HG03196 (cell line): ENCODE measurements at regions not wholly inside any gene's neighbourhood (a gene's known extent, or its start where the extent isn't known, plus 50 kb on each side); places are given as distances from the start of the nearest gene placed in this dataset.
"Not testable (repeated sequence)": the region's sequence is repeated elsewhere in the genome, so short reads cannot be mapped to it uniquely, and the experiment has no call there.

Experiments
- ATAC-seq: cut with Tn5 transposase; IDR thresholded peaks from one replicate; pipeline ENCODE4 v1.9.1; 2021; ENCODE audit not compliant: unreplicated experiment

DNA sequence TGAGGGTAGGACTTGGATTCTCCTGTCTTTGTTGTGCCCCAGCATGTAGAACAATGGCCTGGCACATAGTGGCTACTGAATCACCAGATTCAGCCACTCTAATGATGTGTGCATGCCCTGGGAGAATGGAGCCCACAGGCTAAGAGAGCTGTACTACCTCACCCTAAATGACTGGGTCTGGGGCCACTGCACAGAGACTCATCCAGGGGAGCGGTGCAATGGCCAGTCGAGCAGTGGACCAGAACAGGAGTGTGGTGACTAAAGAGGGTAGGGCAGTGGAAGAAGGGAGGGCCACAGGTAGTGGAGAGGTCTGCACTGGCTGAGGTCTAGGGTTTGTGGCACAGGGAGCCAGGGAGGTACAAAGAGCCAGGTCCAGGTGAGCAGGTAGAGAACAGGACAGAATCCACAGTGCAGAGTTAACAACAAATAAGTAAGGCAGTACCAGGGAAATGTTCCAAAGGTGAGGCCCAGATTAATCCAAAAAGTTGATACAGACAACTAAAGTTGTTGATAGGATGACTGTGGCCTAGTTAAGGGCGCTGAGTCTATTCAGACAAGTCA is 142.7 kb upstream of the ATP11B start:
- no peak for ATAC-seq

DNA sequence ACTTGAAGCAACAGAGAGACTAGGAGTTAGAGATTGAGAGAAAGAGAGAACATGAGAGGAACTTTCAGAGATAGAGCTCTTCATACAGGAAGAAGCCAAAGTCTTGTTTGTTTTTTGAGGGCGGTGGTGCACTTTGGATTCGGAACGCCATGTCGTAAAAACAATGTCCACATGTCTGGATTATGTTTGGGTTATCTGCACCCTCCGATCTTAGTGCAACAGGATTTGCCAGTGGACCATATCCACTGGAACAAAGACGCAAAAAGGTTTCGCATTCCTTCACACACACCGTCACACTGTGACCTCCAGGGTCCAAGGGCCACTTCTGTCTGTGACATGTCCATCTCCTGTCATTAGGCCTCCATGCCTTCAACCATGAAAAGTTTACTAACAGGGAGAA is 141.8 kb upstream of the ATP11B start:
- no peak for ATAC-seq

DNA sequence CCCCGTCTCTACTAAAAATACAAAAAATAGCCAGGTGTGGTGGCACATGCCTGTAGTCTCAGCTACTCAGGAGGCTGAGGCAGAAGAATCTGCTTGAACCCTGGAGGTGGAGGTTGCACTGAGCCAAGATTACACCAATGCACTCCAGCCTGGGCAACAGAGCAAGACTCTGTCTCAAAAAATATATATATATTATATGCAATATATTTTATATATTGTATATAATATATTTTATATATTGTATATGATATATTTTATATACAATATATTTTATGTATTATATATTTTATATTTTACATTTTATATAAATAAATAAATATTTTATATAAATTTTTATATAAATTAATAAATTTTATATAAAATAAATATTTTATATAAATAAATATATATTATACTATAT is 140.2 kb upstream of the ATP11B start:
- ATAC-seq = not testable (repeated sequence)

DNA sequence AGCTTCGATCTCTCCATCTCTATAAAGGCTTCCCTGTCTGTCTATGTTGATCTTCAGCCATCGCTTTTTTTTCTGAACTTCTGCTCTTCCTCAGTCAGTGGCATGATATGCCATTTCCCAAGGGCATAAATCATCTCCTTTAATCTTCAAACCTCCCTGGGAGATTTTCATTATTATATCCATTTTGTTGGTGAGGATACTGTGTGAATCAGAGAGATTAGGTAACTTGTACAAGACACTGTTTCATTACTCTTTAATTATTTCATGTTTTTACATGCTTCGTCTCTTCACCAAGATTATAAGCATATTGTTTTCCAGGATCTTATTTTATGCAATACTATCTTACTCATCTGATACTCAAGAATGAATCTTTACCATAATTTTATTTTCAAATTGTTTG is 124.8 kb upstream of the ATP11B start:
- no peak for ATAC-seq

DNA sequence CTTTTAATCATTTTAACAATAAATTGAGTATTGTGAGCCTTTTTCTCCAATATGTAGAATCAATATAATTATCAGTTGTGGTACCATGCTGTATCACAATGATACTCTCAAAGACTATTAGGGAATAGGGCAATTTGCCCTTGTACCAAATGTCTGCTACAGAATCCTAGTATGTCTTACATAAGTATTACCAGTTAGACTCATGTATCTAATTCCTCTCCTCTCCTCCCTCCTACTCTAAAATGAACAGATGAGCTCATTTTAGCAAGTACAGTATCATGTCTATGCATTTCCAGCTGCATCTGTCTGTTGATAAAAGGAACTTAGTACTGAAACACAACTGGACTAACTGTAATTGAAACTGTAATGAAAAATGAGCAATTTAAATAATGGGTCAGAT is 124.3 kb upstream of the ATP11B start:
- ATAC-seq = no peak

DNA sequence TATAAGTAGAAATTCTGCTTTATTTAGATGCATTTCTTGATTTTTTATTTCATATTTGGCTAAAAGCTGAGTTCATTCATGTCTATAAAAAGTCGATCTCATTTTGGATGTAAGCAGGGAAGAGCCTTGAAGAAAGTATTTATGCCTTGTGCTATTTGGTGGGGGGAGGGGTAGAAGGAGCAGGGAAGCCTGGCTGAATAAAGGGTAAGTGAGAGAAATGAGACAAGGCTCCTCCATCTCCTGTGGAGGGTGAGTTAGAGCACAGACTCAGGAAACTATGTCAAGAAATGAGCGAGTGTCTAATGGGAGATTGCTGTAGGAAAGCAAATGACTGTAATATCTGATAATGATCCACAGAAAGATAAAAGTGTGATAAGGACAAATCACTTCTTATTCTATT is 121.8 kb upstream of the ATP11B start:
- no peak for ATAC-seq

DNA sequence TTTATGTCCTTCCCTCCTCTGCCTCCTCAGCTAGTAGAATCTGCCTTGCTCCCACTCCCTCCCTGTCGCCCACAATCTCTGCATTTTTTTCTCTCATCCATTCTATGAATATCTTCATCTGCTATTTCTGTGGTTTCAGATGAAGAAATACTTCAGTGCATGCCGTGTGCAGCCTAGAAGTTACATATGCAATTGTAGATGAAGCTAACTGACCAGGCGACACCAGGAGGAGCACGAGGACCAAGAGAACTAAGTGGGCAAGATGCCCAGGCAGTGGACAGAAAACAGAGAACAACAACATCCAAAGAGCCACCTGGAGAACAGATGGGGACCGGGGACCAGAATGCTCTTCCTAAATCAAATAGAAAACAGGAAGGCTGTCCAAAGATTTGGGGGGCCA is 121.4 kb upstream of the ATP11B start:
- no peak for ATAC-seq

DNA sequence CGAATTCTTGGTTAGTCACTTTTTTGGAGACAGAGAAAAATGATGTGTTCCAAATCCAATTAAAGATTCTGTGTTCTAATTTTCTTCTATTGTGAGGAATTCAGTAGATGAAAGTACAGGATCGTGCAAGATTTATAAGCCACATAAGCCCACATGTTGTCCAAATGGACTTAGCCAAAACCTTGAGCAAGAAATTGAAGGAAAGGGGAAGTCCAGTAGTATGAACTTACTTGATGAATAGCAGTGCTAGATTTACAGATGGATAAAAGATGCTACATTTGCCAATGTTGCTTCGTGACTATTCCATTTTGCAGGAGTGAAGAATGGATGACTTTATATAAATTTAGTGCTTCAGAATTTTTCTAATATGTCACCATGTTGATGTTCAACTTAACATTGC is 120.0 kb upstream of the ATP11B start:
- no peak for ATAC-seq

DNA sequence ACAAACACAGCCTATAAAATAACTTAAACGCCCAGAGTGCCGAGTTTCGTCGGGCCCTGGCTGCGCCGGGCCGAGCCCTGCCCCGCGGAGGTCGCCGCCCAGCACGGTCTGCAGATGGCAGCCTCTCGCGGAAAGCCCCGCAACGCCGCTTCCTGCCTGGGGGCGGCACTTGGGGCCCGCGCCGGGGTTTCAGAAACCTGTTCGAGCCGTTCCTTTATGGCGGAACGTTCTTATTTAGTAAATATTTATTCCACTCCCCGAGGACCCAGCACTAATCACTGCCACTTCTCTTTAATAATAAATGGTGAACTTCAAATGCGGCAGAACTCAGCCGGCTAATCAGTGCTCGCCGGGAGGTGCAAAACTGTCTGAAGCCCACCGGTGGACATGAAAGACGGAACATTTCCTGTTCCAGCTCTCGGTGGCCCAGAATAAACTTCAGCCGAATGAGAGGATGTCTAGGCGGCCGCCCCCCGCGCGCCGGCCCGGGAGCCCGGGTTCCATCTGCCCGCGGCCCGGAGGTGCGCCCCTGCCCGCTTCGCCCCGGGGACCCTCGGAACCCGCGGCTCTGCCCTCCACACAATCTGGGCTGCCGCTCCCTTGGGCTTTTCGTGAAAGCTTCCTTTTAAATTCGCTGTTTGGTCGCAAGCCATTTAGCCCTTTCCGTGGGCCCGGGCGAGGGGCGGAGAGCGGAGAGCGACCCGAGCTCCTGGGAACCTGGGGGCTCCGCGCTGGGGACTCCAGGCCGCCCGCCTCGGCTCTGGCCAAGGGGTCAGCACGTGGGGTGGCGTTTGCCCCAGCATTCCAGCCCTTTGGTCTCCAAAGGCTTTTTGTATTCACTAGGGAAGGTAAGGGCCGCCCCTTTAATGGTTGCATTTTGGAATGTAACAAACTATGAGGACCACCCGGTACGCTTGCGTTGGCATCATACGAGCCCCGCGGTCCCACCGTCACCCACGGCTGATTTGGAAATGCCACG is 110.8 kb upstream of the ATP11B start:
- ATAC-seq = peak; percentile 90

DNA sequence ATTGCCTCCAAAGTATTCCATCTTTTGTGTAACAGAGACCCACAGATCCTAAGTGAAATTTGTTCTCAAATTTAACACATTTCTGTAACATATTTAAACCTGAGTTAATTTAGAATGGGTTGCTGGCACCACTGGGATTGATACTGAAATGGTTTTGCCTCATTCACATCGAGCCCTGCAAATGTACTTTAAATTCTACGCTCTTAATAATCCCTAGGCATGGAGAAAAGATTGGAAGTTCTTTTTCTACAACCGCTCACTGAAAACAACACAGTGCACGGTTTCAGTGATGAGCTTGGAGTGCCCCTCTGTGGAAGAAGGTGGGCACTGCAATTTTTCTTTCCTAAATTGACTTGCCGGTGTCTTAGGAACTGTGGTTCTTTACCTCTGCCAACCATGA is 109.9 kb upstream of the ATP11B start:
- ATAC-seq = peak; percentile 75

DNA sequence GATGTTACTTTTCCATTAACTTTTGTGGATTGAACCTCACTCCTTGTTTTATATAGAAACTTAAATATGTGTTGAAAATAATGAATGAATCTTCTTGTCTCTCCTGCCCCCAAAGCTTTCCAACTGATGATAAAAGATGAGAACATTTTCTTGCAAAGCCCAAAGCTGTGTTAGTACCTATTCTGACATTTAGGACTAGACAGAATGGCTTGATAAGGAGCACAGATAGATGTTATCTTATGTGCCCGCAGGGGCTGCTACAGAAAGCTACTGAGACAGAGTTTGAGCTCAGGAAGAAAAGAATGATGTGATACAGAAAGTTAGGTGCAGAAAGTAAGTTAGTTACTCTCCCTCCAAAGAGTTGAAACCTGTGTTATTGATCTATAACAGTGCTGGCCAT is 109.4 kb upstream of the ATP11B start:
- ATAC-seq = no peak

DNA sequence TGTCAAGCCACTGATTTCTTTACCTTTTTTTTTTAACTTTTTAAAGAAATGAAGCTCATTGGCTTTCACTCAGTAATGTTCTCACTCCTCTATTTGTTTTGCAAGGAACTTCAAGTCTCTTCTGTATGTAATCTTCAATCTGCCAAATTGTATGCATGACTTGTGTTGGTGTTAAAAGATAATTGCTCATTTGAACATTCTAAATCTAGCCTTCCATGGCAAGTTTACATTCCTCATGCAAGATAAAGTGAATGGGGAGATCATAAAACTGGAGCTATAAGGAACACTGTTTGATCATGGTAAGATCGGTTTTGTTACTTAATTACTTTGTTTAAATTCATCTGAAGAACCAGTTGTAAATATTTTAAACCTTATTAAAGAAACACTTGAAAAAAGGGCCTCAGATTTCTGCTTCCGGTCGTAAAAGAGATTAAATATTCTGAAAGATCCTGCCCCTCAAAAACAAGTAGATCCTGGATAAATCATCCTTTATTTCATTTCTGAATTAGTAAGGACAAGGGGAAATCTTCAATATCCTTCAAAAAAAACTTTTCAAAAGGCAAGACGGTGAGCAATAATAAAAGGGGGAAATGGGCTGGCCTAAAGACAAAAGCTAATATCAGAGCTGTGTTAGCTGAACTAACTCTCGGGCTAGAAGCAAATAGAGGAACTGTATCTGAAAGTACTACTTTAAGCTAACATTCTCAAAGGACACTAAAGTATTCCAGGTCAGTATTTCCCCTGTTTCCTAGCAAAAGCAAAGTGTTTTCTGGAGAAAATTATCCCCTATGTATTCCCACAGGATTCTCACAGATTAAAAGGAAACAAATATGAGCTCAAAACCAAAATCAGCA is 107.0 kb upstream of the ATP11B start:
- no peak for ATAC-seq

DNA sequence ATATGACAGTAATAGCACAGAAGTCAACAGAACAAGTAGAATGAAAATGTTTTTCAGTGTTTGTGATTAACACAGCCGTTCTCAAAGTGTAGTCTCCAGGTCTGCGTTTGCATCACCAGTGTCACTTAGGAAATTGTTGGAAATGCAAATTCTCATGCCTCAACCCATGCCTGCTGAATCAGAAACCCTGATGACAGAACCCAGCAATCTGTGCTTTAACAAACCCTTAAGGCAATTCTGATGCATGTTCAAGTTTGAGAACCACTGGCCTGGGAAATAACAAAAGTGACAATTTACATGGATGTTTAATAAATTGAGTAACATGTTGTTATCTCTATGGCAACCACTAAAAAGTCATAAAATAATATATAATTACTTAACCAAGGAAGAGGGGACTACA is 103.1 kb upstream of the ATP11B start:
- no peak for ATAC-seq

DNA sequence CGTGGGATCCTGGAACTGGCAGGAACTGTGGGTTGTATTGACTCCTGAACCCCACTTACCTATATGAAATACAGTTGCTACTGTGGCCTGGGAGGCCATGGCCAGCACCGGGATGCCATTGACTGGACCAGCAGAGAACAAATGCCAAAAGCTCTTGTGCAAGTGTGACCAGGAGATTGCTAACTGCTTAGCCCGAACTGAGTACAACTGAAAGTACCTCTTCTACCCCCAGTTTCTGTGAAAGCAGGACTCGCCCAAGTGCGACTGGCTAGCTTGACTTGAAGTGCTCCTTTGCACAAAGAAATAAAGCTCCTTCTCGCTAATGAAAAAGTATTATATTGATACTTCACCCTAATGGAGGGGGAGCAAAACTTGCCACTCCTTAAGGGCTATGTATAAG is 101.3 kb upstream of the ATP11B start:
- peak; percentile 58 for ATAC-seq

DNA sequence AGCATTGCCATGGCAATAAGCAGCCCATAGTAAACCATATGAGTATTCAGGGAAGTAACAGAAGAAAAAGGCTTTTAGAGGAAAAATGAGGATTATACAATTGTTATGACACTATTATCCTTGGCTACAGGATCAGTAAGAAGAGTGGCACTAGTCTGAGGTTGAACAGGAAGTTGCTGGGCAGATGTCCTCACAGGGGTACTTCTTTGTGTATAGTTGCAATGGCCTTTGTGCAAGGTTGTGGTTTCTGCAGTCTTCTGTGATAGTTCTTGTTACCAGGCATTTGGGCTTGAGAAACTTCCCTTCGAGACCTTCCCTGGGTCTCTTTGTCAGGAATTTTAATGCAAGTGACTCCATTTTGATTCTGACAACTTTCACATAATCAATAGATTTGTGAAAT is 100.6 kb upstream of the ATP11B start:
- ATAC-seq = no peak

DNA sequence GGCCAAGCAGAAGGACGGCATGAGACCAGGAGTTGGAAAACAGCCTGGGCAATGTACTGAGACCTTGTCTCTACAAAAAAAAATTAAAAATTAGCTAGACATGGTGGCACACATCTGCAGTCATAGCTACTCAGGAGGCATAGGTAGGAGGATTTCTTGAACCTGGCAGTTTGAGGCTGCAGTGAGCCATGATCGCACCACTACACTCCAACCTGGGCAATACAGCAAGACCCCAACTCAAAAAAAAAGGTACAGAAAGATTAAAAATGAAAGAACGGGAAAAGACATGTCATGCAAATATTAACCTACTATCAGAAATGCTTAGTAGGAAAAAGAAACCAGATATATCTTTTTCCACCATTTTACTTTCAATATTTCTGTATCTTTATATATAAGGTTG is 99.6 kb upstream of the ATP11B start:
- no peak for ATAC-seq

DNA sequence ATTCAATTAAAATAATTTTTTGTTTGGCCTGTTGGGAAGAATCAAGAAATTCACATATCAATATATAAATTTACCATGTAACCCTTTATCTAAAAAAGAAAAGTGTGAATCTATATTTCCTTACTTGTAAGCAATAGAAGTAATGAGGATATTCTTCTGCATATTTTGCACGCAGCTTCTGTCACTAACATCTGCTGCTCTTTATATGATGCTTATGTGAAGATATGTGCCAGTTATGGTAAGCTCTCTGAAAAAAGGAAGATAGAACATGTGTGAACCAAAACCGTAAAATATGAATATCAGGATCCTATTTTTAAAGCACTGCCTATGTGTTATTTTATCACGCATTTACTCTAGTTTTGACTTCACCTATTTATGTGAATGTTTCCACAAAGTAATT is 96.4 kb upstream of the ATP11B start:
- no peak for ATAC-seq

DNA sequence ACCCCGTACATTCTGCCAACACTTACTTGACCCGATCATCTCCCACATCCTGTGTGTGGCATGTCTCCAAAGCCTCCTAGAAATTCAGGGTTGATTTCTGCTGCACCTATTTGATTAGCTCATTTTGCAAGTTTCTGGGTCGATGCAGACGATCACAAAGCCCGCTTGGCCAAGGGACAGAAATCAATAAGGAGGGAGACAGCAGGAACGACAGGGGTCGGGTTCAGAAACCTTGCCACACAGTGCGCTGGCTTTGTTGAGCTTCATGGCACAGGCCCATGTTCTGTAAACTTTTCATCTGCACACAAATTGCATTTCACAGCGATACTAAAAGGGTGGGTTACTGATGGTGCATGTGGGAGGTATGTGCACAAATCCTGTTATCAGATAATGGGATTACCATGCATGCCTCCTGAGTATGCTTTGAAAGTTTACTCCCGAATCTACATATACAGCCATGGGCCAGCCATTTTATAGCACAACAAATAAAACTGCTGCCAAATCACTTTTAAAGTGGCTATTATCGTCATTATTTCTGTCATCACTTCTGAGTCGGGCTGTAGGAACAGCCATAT is 95.9 kb upstream of the ATP11B start:
- ATAC-seq = no peak

DNA sequence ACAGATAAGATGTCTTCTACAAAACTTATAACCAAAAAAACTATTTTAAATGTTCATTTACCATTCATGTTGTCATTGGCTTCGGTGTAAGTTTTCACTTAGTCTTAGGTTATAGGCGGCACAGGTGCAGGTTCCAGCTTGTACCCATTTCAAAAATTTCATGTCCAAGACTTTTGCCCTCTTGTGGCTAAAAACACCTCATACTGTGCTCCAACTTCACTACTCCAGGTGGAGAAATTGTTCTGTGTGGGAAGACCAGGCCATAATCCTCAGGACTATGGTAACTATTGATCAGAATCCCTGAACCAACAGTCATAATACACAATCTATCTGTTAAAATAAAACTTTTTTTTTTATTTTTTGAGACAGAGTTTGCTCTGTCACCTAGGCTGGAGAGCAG is 95.2 kb upstream of the ATP11B start:
- ATAC-seq = no peak

DNA sequence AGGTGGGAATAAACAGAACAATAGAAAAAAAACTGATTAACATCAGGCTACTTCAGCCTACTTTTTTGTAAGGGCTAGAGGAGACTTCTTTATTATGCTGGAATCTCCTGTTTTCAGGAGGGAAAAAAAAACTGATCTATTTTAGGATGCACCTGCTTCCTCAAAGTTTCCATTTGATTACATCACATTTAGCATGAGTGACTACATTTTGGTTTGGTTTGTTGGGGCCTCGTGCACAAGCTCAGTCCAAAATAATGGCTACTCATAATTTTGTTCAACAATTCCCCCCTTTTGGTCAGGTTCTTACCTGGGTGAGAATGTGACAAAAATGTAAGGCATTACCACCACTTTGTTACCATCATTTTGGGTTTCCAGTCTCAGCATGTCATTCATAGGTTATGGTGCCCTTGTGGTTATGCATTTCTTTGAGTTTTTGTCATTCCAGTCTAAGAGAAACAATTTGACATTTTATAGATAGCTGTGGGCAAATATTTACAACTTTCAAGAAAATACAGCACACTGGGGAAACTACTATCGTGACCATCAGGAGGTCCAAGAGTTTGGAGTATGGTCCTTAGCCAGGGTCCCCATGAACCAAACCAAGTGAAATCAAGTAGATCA is 93.6 kb upstream of the ATP11B start:
- no peak for ATAC-seq

DNA sequence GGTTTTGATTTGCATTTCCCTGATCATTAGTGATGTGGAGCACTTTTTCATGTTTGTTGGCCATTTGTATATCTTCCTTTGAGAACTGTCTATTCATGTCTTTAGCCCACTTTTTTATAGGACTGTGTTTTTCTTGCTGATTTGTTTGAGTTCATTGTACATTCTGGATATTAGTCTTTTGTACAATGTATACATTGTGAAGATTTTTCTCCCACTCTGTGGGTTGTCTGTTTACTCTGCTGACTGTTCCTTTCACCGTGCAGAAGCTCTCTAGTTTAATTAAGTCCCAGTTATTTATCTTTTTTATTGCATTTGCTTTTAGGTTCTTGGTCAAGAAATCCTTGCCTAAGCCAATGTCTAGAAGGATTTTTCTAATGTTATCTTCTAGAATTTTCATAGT is 91.1 kb upstream of the ATP11B start:
- no peak for ATAC-seq
